ENCODE measurements at regions not wholly inside any gene's neighbourhood (a gene's known extent, or its start where the extent isn't known, plus 50 kb on each side); places are given as distances from the start of the nearest gene placed in this dataset.
"Not testable (repeated sequence)": the region's sequence is repeated elsewhere in the genome, so short reads cannot be mapped to it uniquely, and the experiment has no call there.

DNA sequence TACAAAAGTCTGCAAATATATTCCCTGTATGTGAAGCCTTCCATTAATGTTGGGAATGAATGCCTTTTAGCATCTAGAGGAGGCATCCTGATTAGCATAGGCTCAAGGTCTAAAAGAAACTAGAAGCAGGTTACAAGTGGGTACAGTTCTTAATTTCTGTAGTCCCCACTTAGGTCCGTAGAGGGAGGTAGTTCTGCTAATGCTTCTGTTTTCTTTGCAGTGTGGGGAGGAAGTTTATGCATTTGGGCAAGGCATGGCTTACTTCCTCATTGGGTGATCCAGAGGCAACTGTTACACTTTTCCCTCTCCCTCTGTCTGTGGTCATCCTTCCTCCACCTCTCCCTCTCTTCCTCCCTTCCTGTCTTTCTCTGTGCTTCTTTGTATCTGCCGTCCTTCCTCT lies 108.4 kb upstream of the ZKSCAN2 start:
- Histone ChIP-seq H3K4me1 (peaks cover 8 to 18% (median 13%) of the 10 kb centered on the region in 10 experiments), H3K9me3 (replicated peaks in 1 of 11) (peaks cover 0 to 4% (median 0%) of the 10 kb centered on the region in 11 experiments; a peak in 2 of 22 replicates), H3K4me3 (no peak overlapping the region), H3K4me2 (peak overlapping the region in 9 of 11 experiments; percentile 6 to 64 (median 31); a peak in 13 of 22 replicates), H3K9ac (no peak overlapping the region), H3K27me3 (no peaks in the 10 kb centered on the region), H4K20me1 (no peaks in the 10 kb centered on the region), H3K27ac (peak overlapping the region in 3 of 11 experiments; percentile 28 to 54 (median 37); a peak in 4 of 22 replicates), H3K36me3 (no peaks in the 10 kb centered on the region)
- TF ChIP-seq Cebpa-rat (IDR thresholded peaks at IDR 0.05) = no peak

DNA sequence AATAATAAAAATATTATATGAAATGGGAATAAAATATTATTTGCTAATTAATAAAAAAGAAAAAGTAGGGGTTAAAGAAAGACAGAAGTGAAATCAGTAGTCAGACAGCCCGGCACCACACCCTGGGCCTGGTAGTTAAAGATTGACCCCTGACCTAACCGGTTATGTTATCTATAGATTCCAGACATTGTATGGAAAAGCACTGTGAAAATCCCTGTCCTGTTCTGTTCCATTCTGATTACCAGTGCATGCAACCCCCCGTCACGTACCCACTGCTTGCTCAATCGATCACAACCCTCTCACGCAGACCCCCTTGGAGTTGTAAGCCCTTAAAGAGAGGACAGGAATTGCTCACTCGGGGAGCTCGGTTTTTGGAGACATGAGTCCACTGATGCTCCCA lies 101.9 kb upstream of the ZKSCAN2 start:
- H3K27me3 ChIP-seq; H3K4me3 ChIP-seq; H3K9me3 ChIP-seq (replicated peaks in 1 of 11); H3K4me2 ChIP-seq; H3K27ac ChIP-seq; H3K36me3 ChIP-seq; H4K20me1 ChIP-seq; H3K9ac ChIP-seq; H3K4me1 ChIP-seq: not testable (repeated sequence)

DNA sequence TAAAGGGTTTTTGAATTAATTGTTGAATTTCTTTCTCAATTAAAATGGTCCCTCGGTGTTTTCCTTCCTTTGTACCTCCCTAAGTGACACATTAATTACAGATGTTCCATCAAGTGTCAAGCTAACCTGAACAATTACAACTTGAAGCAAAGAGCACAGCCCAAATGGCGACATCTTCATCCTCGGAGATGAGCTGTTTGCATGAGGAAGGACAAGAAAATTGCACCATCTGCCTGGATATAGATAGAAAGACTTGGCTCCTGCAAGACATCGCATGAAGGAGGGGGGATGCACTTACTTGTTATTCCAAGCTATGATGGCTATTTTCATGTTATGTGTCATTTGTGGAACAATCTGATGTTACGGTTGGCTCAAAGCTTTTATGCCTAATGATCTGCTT lies 86.4 kb upstream of the ZKSCAN2 start:
- H3K9ac ChIP-seq = no peak overlapping the region
- TF ChIP-seq Cebpa-rat (IDR thresholded peaks at IDR 0.05) = no peak

DNA sequence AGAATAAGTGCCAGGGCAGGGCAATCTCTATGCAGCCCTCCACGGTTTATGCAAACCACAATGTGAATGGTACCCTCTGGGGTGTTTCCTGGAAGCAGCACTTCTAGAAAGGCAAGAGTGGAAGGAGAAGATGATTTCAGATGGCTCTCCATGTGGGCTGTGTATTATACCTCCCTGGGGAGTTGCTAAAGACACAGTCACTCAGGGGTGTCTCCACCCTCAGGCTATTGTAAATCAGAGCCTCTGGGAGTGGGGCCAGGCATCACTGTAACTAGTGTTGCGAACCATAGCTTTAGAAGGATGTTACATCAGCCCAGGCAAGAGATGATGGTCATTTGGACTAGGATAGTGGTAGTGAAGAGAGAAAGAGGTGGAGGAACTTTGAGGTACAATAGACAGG lies 83.3 kb upstream of the ZKSCAN2 start:
- Histone ChIP-seq H3K4me1 (peaks cover 0 to 34% (median 22%) of the 10 kb centered on the region in 10 experiments; a peak in 15 of 20 replicates), H4K20me1 (no peaks in the 10 kb centered on the region), H3K9me3 (replicated peaks in 1 of 11) (peaks cover 2 to 21% (median 16%) of the 10 kb centered on the region in 11 experiments; a peak in 18 of 22 replicates), H3K27me3 (no peaks in the 10 kb centered on the region), H3K36me3 (no peaks in the 10 kb centered on the region), H3K4me3 (no peak overlapping the region), H3K4me2 (peak overlapping the region in 9 of 11 experiments; percentile 5 to 65 (median 53); a peak in 17 of 22 replicates), H3K27ac (peak overlapping the region in 8 of 11 experiments; percentile 3 to 74 (median 48); a peak in 11 of 22 replicates), H3K9ac (peak overlapping the region in 1 of 11 experiments; percentile 53; a peak in 3 of 22 replicates)
- TF ChIP-seq Cebpa-rat (IDR thresholded peaks at IDR 0.05) = peak in 4 of 11 experiments; percentile 34 to 92 (median 79); a peak in 6 of 22 replicates

More for the DNA sequence above, 86.4 kb upstream of the ZKSCAN2 start:
- H3K36me3 ChIP-seq = no peaks in the 10 kb centered on the region
- H3K27me3 ChIP-seq = no peaks in the 10 kb centered on the region
- no peak overlapping the region for H3K4me2 ChIP-seq
- H4K20me1 ChIP-seq = no peaks in the 10 kb centered on the region
- peaks cover 0 to 34% (median 22%) of the 10 kb centered on the region in 10 experiments; a peak in 15 of 20 replicates for H3K4me1 ChIP-seq
- peaks cover 10 to 26% (median 14%) of the 10 kb centered on the region in 11 experiments; a peak in 19 of 22 replicates for H3K9me3 ChIP-seq (replicated peaks in 1 of 11)
- H3K27ac ChIP-seq = no peak overlapping the region
- no peak overlapping the region for H3K4me3 ChIP-seq

DNA sequence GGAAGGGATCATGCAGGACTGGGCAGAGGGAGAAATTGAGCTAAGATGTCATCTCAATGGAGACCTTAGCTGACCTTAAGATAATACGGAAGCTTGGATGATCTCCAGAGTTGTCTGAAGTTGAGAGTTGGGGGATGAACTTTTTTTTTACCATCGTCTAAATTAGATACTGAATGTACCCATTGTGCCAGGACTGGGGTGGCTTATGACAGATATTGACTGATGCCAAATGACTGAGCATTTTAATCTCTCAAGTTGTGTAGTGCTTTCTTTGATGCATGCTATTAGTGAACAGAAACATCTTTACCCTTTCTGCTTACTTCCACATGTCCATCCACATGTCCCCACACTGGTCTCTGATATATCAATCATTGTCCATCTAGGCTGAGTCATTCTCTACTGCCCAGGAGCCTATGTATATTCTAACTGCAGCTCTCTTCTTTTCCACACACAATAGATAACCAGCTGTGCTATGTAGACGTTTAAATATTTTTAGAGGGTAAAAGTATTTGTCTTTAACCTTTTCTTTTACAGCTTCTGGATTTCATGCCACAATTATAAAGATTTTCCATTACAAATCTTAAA lies 60.2 kb upstream of the ZKSCAN2 start:
- Histone ChIP-seq H3K4me2 (no peak overlapping the region), H3K36me3 (peaks cover 0 to 9% (median 0%) of the 10 kb centered on the region in 11 experiments; a peak in 4 of 22 replicates), H3K27me3 (no peaks in the 10 kb centered on the region), H3K4me3 (no peak overlapping the region), H3K4me1 (no peaks in the 10 kb centered on the region), H3K27ac (no peak overlapping the region), H3K9me3 (replicated peaks in 1 of 11) (peaks cover 40 to 61% (median 50%) of the 10 kb centered on the region in 11 experiments), H3K9ac (no peak overlapping the region), H4K20me1 (no peaks in the 10 kb centered on the region)
- no peak for TF ChIP-seq Cebpa-rat (IDR thresholded peaks at IDR 0.05)

DNA sequence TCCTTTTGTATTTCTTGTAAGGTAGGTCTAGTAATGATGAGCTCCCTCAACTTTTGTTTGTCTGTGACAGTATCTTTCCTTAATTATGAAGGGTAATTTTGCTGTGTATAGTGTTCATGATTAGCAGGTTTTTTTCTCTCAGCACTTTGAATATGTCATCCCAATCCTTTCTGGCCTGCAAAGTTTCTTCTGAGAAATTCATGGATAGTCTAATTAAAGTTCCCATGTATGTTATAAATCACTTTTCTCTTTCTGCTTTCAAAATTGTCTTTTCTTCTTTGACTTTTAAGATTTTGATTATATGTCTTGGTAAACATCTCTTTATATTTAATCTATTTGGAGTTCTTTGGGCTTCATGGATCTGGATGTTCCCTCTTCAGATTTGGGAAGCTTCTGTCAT lies 54.3 kb upstream of the ZKSCAN2 start:
- Histone ChIP-seq H3K27ac (no peak overlapping the region), H3K4me2 (no peak overlapping the region), H3K9me3 (replicated peaks in 1 of 11) (peaks cover 44 to 63% (median 53%) of the 10 kb centered on the region in 11 experiments), H3K27me3 (no peaks in the 10 kb centered on the region), H3K36me3 (peaks cover 0 to 15% (median 8%) of the 10 kb centered on the region in 11 experiments; a peak in 9 of 22 replicates), H4K20me1 (no peaks in the 10 kb centered on the region), H3K4me3 (no peak overlapping the region), H3K4me1 (no peaks in the 10 kb centered on the region), H3K9ac (no peak overlapping the region)
- no peak for TF ChIP-seq Cebpa-rat (IDR thresholded peaks at IDR 0.05)

DNA sequence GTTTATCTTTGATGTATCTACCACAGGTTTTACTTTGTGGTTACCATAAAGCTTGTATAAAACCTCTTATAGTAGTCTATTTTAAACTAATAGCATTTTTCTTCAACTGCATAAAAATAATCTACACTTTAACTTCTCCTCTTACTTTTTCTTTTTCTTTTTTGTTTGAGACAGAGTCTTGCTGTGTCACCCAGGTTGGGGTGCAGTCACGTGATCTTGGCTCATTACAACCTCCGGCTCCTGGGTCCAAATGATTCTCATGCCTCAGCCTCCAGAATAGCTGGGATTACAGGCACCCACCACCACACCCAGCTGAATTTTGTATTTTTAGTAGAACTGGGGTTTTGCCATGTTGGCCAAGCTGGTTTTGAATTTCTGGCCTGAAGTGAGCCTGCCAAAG lies 53.4 kb upstream of the ZKSCAN2 start:
- H3K27me3 ChIP-seq = no peaks in the 10 kb centered on the region
- no peak overlapping the region for H3K27ac ChIP-seq
- no peak overlapping the region for H3K4me3 ChIP-seq
- no peaks in the 10 kb centered on the region for H3K4me1 ChIP-seq
- H3K9me3 ChIP-seq (replicated peaks in 1 of 11) = peaks cover 43 to 59% (median 49%) of the 10 kb centered on the region in 11 experiments
- H4K20me1 ChIP-seq = no peaks in the 10 kb centered on the region
- TF ChIP-seq Cebpa-rat (IDR thresholded peaks at IDR 0.05) = no peak
- no peak overlapping the region for H3K4me2 ChIP-seq
- H3K36me3 ChIP-seq = peaks cover 0 to 15% (median 8%) of the 10 kb centered on the region in 11 experiments; a peak in 9 of 22 replicates
- no peak overlapping the region for H3K9ac ChIP-seq
